ENCODE measurements at regions not wholly inside any gene's neighbourhood (a gene's known extent, or its start where the extent isn't known, plus 50 kb on each side); places are given as distances from the start of the nearest gene placed in this dataset.

- no peak for DNase-seq (ENCODE audit: low read depth, low spot score)
Observed at GRCh38 chr6:115067690-115068447, 725.0 kb upstream of the HS3ST5 start.

GRCh38 chr6:115064680-115065079, 721.9 kb upstream of the HS3ST5 start:
- no peak for DNase-seq (ENCODE audit: low read depth, low spot score)

- no peak for DNase-seq (ENCODE audit: low read depth, low spot score)
Observed at GRCh38 chr6:115060581-115060980, 717.8 kb upstream of the HS3ST5 start.

- DNase-seq (ENCODE audit: low read depth, low spot score): no peak
Observed at GRCh38 chr6:115058414-115059211, 715.8 kb upstream of the HS3ST5 start.

- DNase-seq (ENCODE audit: low read depth, low spot score): no peak
Observed at GRCh38 chr6:115055579-115055978, 712.8 kb upstream of the HS3ST5 start.

- peak; percentile 13 for DNase-seq (ENCODE audit: low read depth, low spot score)
Observed at GRCh38 chr6:115054242-115054641, 711.4 kb upstream of the HS3ST5 start.

- no peak for DNase-seq (ENCODE audit: low read depth, low spot score)
Observed at GRCh38 chr6:115053169-115053860, 710.5 kb upstream of the HS3ST5 start.

GRCh38 chr6:115016593-115016992, 673.8 kb upstream of the HS3ST5 start:
- no peak for DNase-seq (ENCODE audit: low read depth, low spot score)

GRCh38 chr6:115004982-115005381, 662.2 kb upstream of the HS3ST5 start:
- DNase-seq (ENCODE audit: low read depth, low spot score): no peak

- DNase-seq (ENCODE audit: low read depth, low spot score): no peak
Observed at GRCh38 chr6:115004204-115004603, 661.4 kb upstream of the HS3ST5 start.

GRCh38 chr6:115001731-115002350, 659.0 kb upstream of the HS3ST5 start:
- DNase-seq (ENCODE audit: low read depth, low spot score): no peak

- peak; percentile 76 for DNase-seq (ENCODE audit: low read depth, low spot score)
Observed at GRCh38 chr6:115000736-115001135, 657.9 kb upstream of the HS3ST5 start.

GRCh38 chr6:114998492-114998891, 655.7 kb upstream of the HS3ST5 start:
- no peak for DNase-seq (ENCODE audit: low read depth, low spot score)

- no peak for DNase-seq (ENCODE audit: low read depth, low spot score)
Observed at GRCh38 chr6:114997813-114998292, 655.0 kb upstream of the HS3ST5 start.

- DNase-seq (ENCODE audit: low read depth, low spot score): no peak
Observed at GRCh38 chr6:114995526-114995925, 652.7 kb upstream of the HS3ST5 start.

GRCh38 chr6:114989279-114989964, 646.6 kb upstream of the HS3ST5 start:
- no peak for DNase-seq (ENCODE audit: low read depth, low spot score)

- no peak for DNase-seq (ENCODE audit: low read depth, low spot score)
Observed at GRCh38 chr6:114987281-114987680, 644.5 kb upstream of the HS3ST5 start.

GRCh38 chr6:114955363-114955762, 612.5 kb upstream of the HS3ST5 start:
- DNase-seq (ENCODE audit: low read depth, low spot score): no peak

- DNase-seq (ENCODE audit: low read depth, low spot score): no peak
Observed at GRCh38 chr6:114952229-114952628, 609.4 kb upstream of the HS3ST5 start.

GRCh38 chr6:114945392-114945791, 602.6 kb upstream of the HS3ST5 start:
- no peak for DNase-seq (ENCODE audit: low read depth, low spot score)

GRCh38 chr6:114941078-114941477, 598.3 kb upstream of the HS3ST5 start:
- peak; percentile 49 for DNase-seq (ENCODE audit: low read depth, low spot score)
